PFSK-1 (cell line): ENCODE measurements at regions not wholly inside any gene's neighbourhood (a gene's known extent, or its start where the extent isn't known, plus 50 kb on each side); places are given as distances from the start of the nearest gene placed in this dataset.

Experiments
- POLR2AphosphoS5 ChIP-seq: IDR thresholded peaks from 2 replicates; pipeline ENCODE4 v1.6.1; 2012; ENCODE audit warnings: low read depth, mild to moderate bottlenecking, control low read depth, low read length, moderate library complexity
- TAF1 ChIP-seq: IDR thresholded peaks from 2 replicates; pipeline ENCODE4 v1.6.1; 2012; ENCODE audit warnings: low read length, control low read depth, borderline replicate concordance; ENCODE audit not compliant: insufficient read depth

- TF ChIP-seq POLR2AphosphoS5 (no peak), TAF1 (no peak)
Measured at GRCh38 chr3:10667269-10667668, 148.8 kb upstream of the SLC6A11 start.
